Trophoblast cell (in vitro differentiated cells and primary cell): ENCODE measurements at regions not wholly inside any gene's neighbourhood (a gene's known extent, or its start where the extent isn't known, plus 50 kb on each side); places are given as distances from the start of the nearest gene placed in this dataset.

Source experiments
- DNase-seq, 2 donors: peaks; one replicate each; pipeline ENCODE4 v3.0.0-alpha.2; 2016
- H2AFZ ChIP-seq: 2 replicates; pipeline ENCODE4 v1.6.1; 2013; ENCODE audit warnings: low read length, moderate library complexity, mild to moderate bottlenecking; ENCODE audit not compliant: insufficient read depth, poor library complexity
- H2AK5ac ChIP-seq: 2 replicates; pipeline ENCODE4 v1.6.1; 2013; ENCODE audit warnings: mild to moderate bottlenecking, low read length
- H2BK120ac ChIP-seq: 2 replicates; pipeline ENCODE4 v1.6.1; 2013; ENCODE audit warnings: low read length, mild to moderate bottlenecking, moderate library complexity; ENCODE audit not compliant: insufficient read depth, poor library complexity
- H2BK12ac ChIP-seq: 2 replicates; pipeline ENCODE4 v1.6.1; 2013; ENCODE audit warnings: mild to moderate bottlenecking, low read length, moderate library complexity
- H2BK5ac ChIP-seq: 2 replicates; pipeline ENCODE4 v1.6.1; 2013; ENCODE audit warnings: low read length, low read depth, moderate library complexity, mild to moderate bottlenecking; ENCODE audit not compliant: poor library complexity
- H3K14ac ChIP-seq: 2 replicates; pipeline ENCODE4 v1.6.1; 2013; ENCODE audit warnings: mild to moderate bottlenecking, low read length
- H3K18ac ChIP-seq: 2 replicates; pipeline ENCODE4 v1.6.1; 2013; ENCODE audit warnings: mild to moderate bottlenecking, low read length
- H3K23ac ChIP-seq: 2 replicates; pipeline ENCODE4 v1.6.1; 2013; ENCODE audit warnings: low read length
- H3K27ac ChIP-seq: 2 replicates; pipeline ENCODE4 v1.5.1; 2013; ENCODE audit warnings: low read depth, mild to moderate bottlenecking, inconsistent platforms, low read length, moderate library complexity
- H3K27me3 ChIP-seq: 2 replicates; pipeline ENCODE4 v1.6.1; 2013; ENCODE audit warnings: inconsistent platforms, mild to moderate bottlenecking, low read length, moderate library complexity; ENCODE audit not compliant: insufficient read depth
- H3K36me3 ChIP-seq, 2 experiments: 1 replicate in 1 of 2; 2 replicates in 1 of 2; pipeline ENCODE4 v1.6.1; 2013; ENCODE audit warnings: low read length in 2 of 2, mild to moderate bottlenecking in 2 of 2, moderate library complexity in 1 of 2; ENCODE audit not compliant: insufficient read depth in 2 of 2, control insufficient read depth in 1 of 2
- H3K4ac ChIP-seq: 2 replicates; pipeline ENCODE4 v1.6.1; 2013; ENCODE audit warnings: low read depth, mild to moderate bottlenecking, low read length, moderate library complexity
- H3K4me1 ChIP-seq, 2 experiments: 1 replicate in 1 of 2; 2 replicates in 1 of 2; pipeline ENCODE4 v1.6.1; 2013; ENCODE audit warnings: low read length in 2 of 2, mild to moderate bottlenecking in 2 of 2, moderate library complexity in 1 of 2; ENCODE audit not compliant: insufficient read depth in 2 of 2, control insufficient read depth in 1 of 2
- H3K4me2 ChIP-seq: 2 replicates; pipeline ENCODE4 v1.6.1; 2013; ENCODE audit warnings: inconsistent platforms, mild to moderate bottlenecking, low read length, moderate library complexity
- H3K4me3 ChIP-seq: 2 replicates; pipeline ENCODE4 v1.5.1; 2013; ENCODE audit warnings: mild to moderate bottlenecking, low read depth, low read length, inconsistent platforms
- H3K79me1 ChIP-seq: one replicate; pipeline ENCODE4 v1.6.1; 2013; ENCODE audit warnings: low read length
- H3K79me2 ChIP-seq: 2 replicates; pipeline ENCODE4 v1.6.1; 2013; ENCODE audit warnings: low read length, mild to moderate bottlenecking; ENCODE audit not compliant: control insufficient read depth, insufficient read depth, poor library complexity
- H3K9ac ChIP-seq: 2 replicates; pipeline ENCODE4 v1.6.1; 2013; ENCODE audit warnings: mild to moderate bottlenecking, low read length
- H3K9me3 ChIP-seq: 2 replicates; pipeline ENCODE4 v1.6.1; 2013; ENCODE audit warnings: low read depth, mild to moderate bottlenecking, control low read depth, inconsistent platforms, low read length; ENCODE audit not compliant: insufficient read depth
- H4K12ac ChIP-seq: 2 replicates; pipeline ENCODE4 v1.6.1; 2013; ENCODE audit warnings: low read depth, mild to moderate bottlenecking, low read length, moderate library complexity
- H4K8ac ChIP-seq: 2 replicates; pipeline ENCODE4 v1.6.1; 2013; ENCODE audit warnings: low read depth, mild to moderate bottlenecking, low read length, moderate library complexity
- H4K91ac ChIP-seq: one replicate; pipeline ENCODE4 v1.6.1; 2013; ENCODE audit warnings: low read depth, mild to moderate bottlenecking, low read length, moderate library complexity
- WGBS: extraction: QIAGEN DNeasy Blood & Tissue Kit; methylation state at CpG from one replicate; pipeline ENCODE4 v1.1.7; 2013; ENCODE audit warnings: missing lambda C conversion rate; ENCODE audit not compliant: insufficient read length, insufficient coverage; ENCODE audit errors: extremely low coverage; 5-methylcytosine and 5-hydroxymethylcytosine counted together

- Histone ChIP-seq H3K79me1 (peaks cover 3% of the 10 kb centered on the region), H2AK5ac (no peak overlapping the region), H3K9ac (no peak overlapping the region), H4K12ac (no peak overlapping the region), H3K27ac (no peak overlapping the region), H3K4me3 (no peak overlapping the region), H2BK12ac (no peak overlapping the region), H3K9me3 (no peaks in the 10 kb centered on the region), H4K8ac (no peak overlapping the region), H3K4me1 (peaks cover 0 to 2% of the 10 kb centered on the region in 2 experiments), H3K27me3 (no peaks in the 10 kb centered on the region), H2BK5ac (no peak overlapping the region), H2BK120ac (no peak overlapping the region), H4K91ac (no peak overlapping the region), H3K18ac (no peak overlapping the region), H3K23ac (no peak overlapping the region), H3K14ac (no peak overlapping the region), H3K79me2 (no peaks in the 10 kb centered on the region), H2AFZ (no peak overlapping the region), H3K4ac (no peak overlapping the region), H3K36me3 (no peaks in the 10 kb centered on the region), H3K4me2 (no peak overlapping the region)
- no CpG with 5 or more reads among the region's 1 CpG for WGBS
- no peak for DNase-seq
Measured at GRCh38 chr5:91221917-91222316, 161.2 kb downstream of the ARRDC3 start.

DNA sequence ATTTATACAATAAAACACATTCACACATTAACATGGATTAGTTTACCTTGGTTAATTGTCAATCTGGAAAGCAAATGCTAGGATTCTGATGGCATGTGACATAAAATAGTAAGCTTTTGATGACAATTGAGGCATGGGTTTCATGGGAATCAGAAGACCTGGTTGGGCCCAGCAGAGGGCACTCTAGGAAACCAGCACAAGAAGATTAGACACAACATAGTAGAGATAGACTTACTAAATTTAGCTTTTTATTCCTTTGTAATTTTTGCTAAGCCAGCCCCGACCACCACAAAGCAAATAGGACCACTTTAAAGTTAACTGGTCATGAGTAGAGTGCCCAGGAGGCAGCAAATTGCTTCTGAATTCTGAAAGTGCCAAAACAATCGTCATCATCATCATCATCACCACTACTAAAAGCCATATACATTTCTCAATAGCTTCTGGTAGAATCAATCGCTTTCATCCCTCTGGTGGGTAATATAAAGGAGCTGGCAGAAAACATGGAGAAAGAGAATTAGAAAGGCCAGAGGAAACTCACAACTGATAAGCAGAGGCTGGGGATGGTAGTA is 163.2 kb downstream of the ARRDC3 start:
- Histone ChIP-seq H3K79me1 (peaks cover 3% of the 10 kb centered on the region), H3K9ac (no peak overlapping the region), H3K27me3 (no peaks in the 10 kb centered on the region), H3K36me3 (no peaks in the 10 kb centered on the region), H2BK12ac (peak overlapping the region; percentile 9), H3K14ac (no peak overlapping the region), H3K4me3 (no peak overlapping the region), H2AFZ (no peak overlapping the region), H3K4me2 (no peak overlapping the region), H3K4me1 (peaks cover 0 to 2% of the 10 kb centered on the region in 2 experiments), H2BK120ac (no peak overlapping the region), H4K8ac (no peak overlapping the region), H3K4ac (no peak overlapping the region), H3K79me2 (no peaks in the 10 kb centered on the region), H3K9me3 (no peaks in the 10 kb centered on the region), H4K12ac (no peak overlapping the region), H2BK5ac (no peak overlapping the region), H3K18ac (no peak overlapping the region), H4K91ac (peak overlapping the region; percentile 53), H3K23ac (no peak overlapping the region), H3K27ac (no peak overlapping the region), H2AK5ac (no peak overlapping the region)
- WGBS, result no CpG with 5 or more reads among the region's 3 CpGs
- peak in 1 of 2 donors; percentile 42 for DNase-seq

DNA sequence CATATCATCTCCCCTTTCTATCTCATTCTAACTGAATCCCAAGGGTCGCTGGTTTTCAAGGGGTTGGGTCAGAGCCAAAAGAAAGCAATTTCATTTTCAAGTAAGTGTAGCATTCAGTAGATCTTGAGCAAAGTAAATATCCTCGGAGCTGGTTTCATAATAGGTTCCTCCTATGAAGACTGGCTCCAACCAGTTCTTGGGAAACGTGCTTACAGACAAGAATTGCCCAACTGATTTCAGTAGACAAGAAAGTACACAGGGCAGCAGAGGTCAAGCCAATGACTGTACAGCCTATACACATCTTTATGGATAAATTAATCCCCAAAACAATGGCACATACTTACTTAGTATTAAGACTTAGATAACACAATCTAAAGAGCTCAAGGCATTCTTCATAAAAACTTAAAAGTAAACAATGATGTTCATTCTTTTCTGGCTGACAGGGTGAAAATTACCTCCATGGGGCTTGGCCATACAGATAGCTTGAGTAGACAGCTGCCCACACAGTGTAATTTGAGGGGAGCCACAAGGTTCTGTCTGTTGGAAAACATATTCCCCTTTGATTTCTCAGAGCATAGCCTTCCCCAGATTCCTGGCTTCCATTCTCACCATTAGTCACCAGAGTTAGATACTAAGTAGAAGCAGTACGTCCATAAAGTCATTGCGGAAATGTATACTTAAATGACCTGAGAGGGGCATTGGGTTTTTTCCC is 163.9 kb downstream of the ARRDC3 start:
- H3K4me2 ChIP-seq, result no peak overlapping the region
- WGBS, result no CpG with 5 or more reads among the region's 5 CpGs

DNA sequence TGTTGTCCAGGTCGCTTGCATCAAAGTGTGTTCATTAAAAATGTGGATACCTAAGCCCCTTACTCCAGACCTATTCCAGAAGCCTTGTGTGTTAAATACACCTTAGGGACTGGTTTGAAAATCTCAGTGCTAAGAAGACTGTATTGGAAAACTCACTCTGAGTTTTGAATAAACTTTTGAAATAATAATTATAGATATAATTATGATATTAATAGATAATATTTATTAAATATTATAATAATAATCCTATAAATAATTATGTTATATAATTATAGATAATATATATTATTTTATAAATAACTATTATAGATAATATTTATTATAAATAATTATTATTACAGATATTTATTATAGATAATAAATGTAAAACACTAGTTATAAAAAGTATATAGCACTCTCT is 165.3 kb downstream of the ARRDC3 start:
- H3K27ac ChIP-seq, result no peak overlapping the region
- H3K9ac ChIP-seq, result no peak overlapping the region
- no peaks in the 10 kb centered on the region for H3K27me3 ChIP-seq
- no peak overlapping the region for H3K4ac ChIP-seq
- peaks cover 3% of the 10 kb centered on the region for H3K79me1 ChIP-seq
- no peak overlapping the region for H2AK5ac ChIP-seq
- no peak overlapping the region for H3K14ac ChIP-seq
- no peak overlapping the region for H2BK5ac ChIP-seq
- H3K4me3 ChIP-seq, result no peak overlapping the region
- H3K79me2 ChIP-seq, result no peaks in the 10 kb centered on the region
- H2BK120ac ChIP-seq, result no peak overlapping the region
- no peak overlapping the region for H4K8ac ChIP-seq
- DNase-seq, result no peak
- WGBS, result no CpG with 5 or more reads among the region's 1 CpG
- H3K9me3 ChIP-seq, result no peaks in the 10 kb centered on the region
- no peak overlapping the region for H2BK12ac ChIP-seq
- no peaks in the 10 kb centered on the region for H3K36me3 ChIP-seq
- no peak overlapping the region for H3K18ac ChIP-seq
- H3K4me2 ChIP-seq, result no peak overlapping the region
- H4K91ac ChIP-seq, result no peak overlapping the region
- H2AFZ ChIP-seq, result no peak overlapping the region
- no peak overlapping the region for H3K23ac ChIP-seq
- H3K4me1 ChIP-seq, result peaks cover 0 to 2% of the 10 kb centered on the region in 2 experiments
- H4K12ac ChIP-seq, result no peak overlapping the region

More for the DNA sequence above, 163.9 kb downstream of the ARRDC3 start:
- H3K9me3 ChIP-seq, result no peaks in the 10 kb centered on the region
- no peak overlapping the region for H3K9ac ChIP-seq
- no peak overlapping the region for H4K8ac ChIP-seq
- H3K79me1 ChIP-seq, result peaks cover 3% of the 10 kb centered on the region
- no peak overlapping the region for H3K4me3 ChIP-seq
- H3K36me3 ChIP-seq, result no peaks in the 10 kb centered on the region
- no peak overlapping the region for H2AFZ ChIP-seq
- peak overlapping the region; percentile 39 for H3K27ac ChIP-seq
- H3K27me3 ChIP-seq, result no peaks in the 10 kb centered on the region
- H3K23ac ChIP-seq, result no peak overlapping the region
- H3K4me1 ChIP-seq, result peaks cover 0 to 2% of the 10 kb centered on the region in 2 experiments
- H3K14ac ChIP-seq, result no peak overlapping the region
- H3K79me2 ChIP-seq, result no peaks in the 10 kb centered on the region
- DNase-seq, result peak; percentile 85 to 90
- H3K18ac ChIP-seq, result no peak overlapping the region
- H3K4ac ChIP-seq, result no peak overlapping the region
- H4K12ac ChIP-seq, result no peak overlapping the region
- H2BK120ac ChIP-seq, result no peak overlapping the region
- peak overlapping the region; percentile 62 for H2BK12ac ChIP-seq
- H2AK5ac ChIP-seq, result no peak overlapping the region
- H2BK5ac ChIP-seq, result peak overlapping the region; percentile 54
- H4K91ac ChIP-seq, result no peak overlapping the region
